ENCODE measurements at regions not wholly inside any gene's neighbourhood (a gene's known extent, or its start where the extent isn't known, plus 50 kb on each side); places are given as distances from the start of the nearest gene placed in this dataset.

- no peak overlapping the region for H2AFZ ChIP-seq (ENCODE audit: low read length)
- DNase-seq: no peak
- H4K20me1 ChIP-seq (ENCODE audit: insufficient read depth, low read length): no peaks in the 10 kb centered on the region
- H3K9ac ChIP-seq (ENCODE audit: low read length): no peak overlapping the region
- no peak overlapping the region for H3K4me2 ChIP-seq (ENCODE audit: low read depth, low read length)
- H3K27ac ChIP-seq (ENCODE audit: low read length): no peak overlapping the region
- H3K4me3 ChIP-seq (ENCODE audit: low read length): no peak overlapping the region
- no peaks in the 10 kb centered on the region for H3K79me2 ChIP-seq (ENCODE audit: low read length)
- no peaks in the 10 kb centered on the region for H3K9me3 ChIP-seq (replicated peaks; ENCODE audit: insufficient read depth, low read length)
- H3K9me2 ChIP-seq (replicated peaks; ENCODE audit: insufficient read depth, low read length): no peaks in the 10 kb centered on the region
- no peaks in the 10 kb centered on the region for H3K27me3 ChIP-seq (replicated peaks; ENCODE audit: insufficient read depth, low read length)
- H3F3A ChIP-seq (ENCODE audit: insufficient read depth, low read length): no peaks in the 10 kb centered on the region
- TF ChIP-seq EZH2phosphoT487 (IDR thresholded peaks at IDR 0.05; ENCODE audit: low read length): no peak
- no peak for TF ChIP-seq CTCF (IDR thresholded peaks at IDR 0.05; ENCODE audit: low read length)
- no peaks in the 10 kb centered on the region for H3K36me3 ChIP-seq (replicated peaks; ENCODE audit: insufficient read depth, low read length)
- no peaks in the 10 kb centered on the region for H3K4me1 ChIP-seq (ENCODE audit: low read length)
Measured at GRCh38 chr6:71056656-71057055, 99.8 kb upstream of the B3GAT2 start.

- H2AFZ ChIP-seq (ENCODE audit: low read length): no peak overlapping the region
- H3K9ac ChIP-seq (ENCODE audit: low read length): no peak overlapping the region
- DNase-seq: no peak
- H3K79me2 ChIP-seq (ENCODE audit: low read length): no peaks in the 10 kb centered on the region
- no peak overlapping the region for H3K4me3 ChIP-seq (ENCODE audit: low read length)
- TF ChIP-seq EZH2phosphoT487 (IDR thresholded peaks at IDR 0.05; ENCODE audit: low read length) (no peak), CTCF (IDR thresholded peaks at IDR 0.05; ENCODE audit: low read length) (no peak), EZH2 (optimal IDR thresholded peaks at IDR 0.05; ENCODE audit: low read depth, low read length) (no peak)
- H3K9me3 ChIP-seq (replicated peaks; ENCODE audit: insufficient read depth, low read length): no peaks in the 10 kb centered on the region
- H3K4me1 ChIP-seq (ENCODE audit: low read length): no peaks in the 10 kb centered on the region
- H3K36me3 ChIP-seq (replicated peaks; ENCODE audit: insufficient read depth, low read length): no peaks in the 10 kb centered on the region
- H3F3A ChIP-seq (ENCODE audit: insufficient read depth, low read length): no peaks in the 10 kb centered on the region
- H3K27me3 ChIP-seq (replicated peaks; ENCODE audit: insufficient read depth, low read length): no peaks in the 10 kb centered on the region
- no peaks in the 10 kb centered on the region for H4K20me1 ChIP-seq (ENCODE audit: insufficient read depth, low read length)
- no peak overlapping the region for H3K27ac ChIP-seq (ENCODE audit: low read length)
- no peaks in the 10 kb centered on the region for H3K9me2 ChIP-seq (replicated peaks; ENCODE audit: insufficient read depth, low read length)
- H3K4me2 ChIP-seq (ENCODE audit: low read depth, low read length): no peak overlapping the region
Measured at GRCh38 chr6:71066153-71066552, 109.3 kb upstream of the B3GAT2 start.

- H3K4me3 ChIP-seq (ENCODE audit: low read length): no peak overlapping the region
- no peak overlapping the region for H3K4me2 ChIP-seq (ENCODE audit: low read depth, low read length)
- TF ChIP-seq CTCF (IDR thresholded peaks at IDR 0.05; ENCODE audit: low read length): no peak
- TF ChIP-seq EZH2phosphoT487 (IDR thresholded peaks at IDR 0.05; ENCODE audit: low read length): no peak
- TF ChIP-seq EZH2 (optimal IDR thresholded peaks at IDR 0.05; ENCODE audit: low read depth, low read length): no peak
- H3K27me3 ChIP-seq (replicated peaks; ENCODE audit: insufficient read depth, low read length): no peaks in the 10 kb centered on the region
- no peaks in the 10 kb centered on the region for H4K20me1 ChIP-seq (ENCODE audit: insufficient read depth, low read length)
- H3K9me3 ChIP-seq (replicated peaks; ENCODE audit: insufficient read depth, low read length): no peaks in the 10 kb centered on the region
- H3K4me1 ChIP-seq (ENCODE audit: low read length): no peaks in the 10 kb centered on the region
- H2AFZ ChIP-seq (ENCODE audit: low read length): no peak overlapping the region
- no peaks in the 10 kb centered on the region for H3F3A ChIP-seq (ENCODE audit: insufficient read depth, low read length)
- DNase-seq: no peak
- no peak overlapping the region for H3K9ac ChIP-seq (ENCODE audit: low read length)
- H3K9me2 ChIP-seq (replicated peaks; ENCODE audit: insufficient read depth, low read length): no peaks in the 10 kb centered on the region
- no peaks in the 10 kb centered on the region for H3K36me3 ChIP-seq (replicated peaks; ENCODE audit: insufficient read depth, low read length)
- H3K79me2 ChIP-seq (ENCODE audit: low read length): no peaks in the 10 kb centered on the region
- no peak overlapping the region for H3K27ac ChIP-seq (ENCODE audit: low read length)
Measured at GRCh38 chr6:71067816-71068215, 111.0 kb upstream of the B3GAT2 start.

Data from MM.1S (cell line).